ENCODE measurements at regions not wholly inside any gene's neighbourhood (a gene's known extent, or its start where the extent isn't known, plus 50 kb on each side); places are given as distances from the start of the nearest gene placed in this dataset.

- Histone ChIP-seq H3K4me1 (no peaks in the 10 kb centered on the region), H3K4me3 (no peak overlapping the region), H3K9me3 (no peaks in the 10 kb centered on the region), H3K36me3 (no peaks in the 10 kb centered on the region), H3K27me3 (no peaks in the 10 kb centered on the region), H3K27ac (no peak overlapping the region)
- intact Hi-C loops (cut with DNase I; ENCODE audit: low total_unique reads) = no loop called here
- no peak for DNase-seq
- TF ChIP-seq CTCF (IDR thresholded peaks at IDR 0.05) = no peak
- no peak for TF ChIP-seq POLR2A (IDR thresholded peaks at IDR 0.05)
These were observed 89.0 kb upstream of the KCTD1 start for GRCh38 chr18:26637324-26637723.

- H3K4me1 ChIP-seq = no peaks in the 10 kb centered on the region
- no peak overlapping the region for H3K27ac ChIP-seq
- intact Hi-C loops (cut with DNase I; ENCODE audit: low total_unique reads) = no loop called here
- DNase-seq = no peak
- H3K27me3 ChIP-seq = no peaks in the 10 kb centered on the region
- TF ChIP-seq CTCF (IDR thresholded peaks at IDR 0.05) = no peak
- no peak for TF ChIP-seq POLR2A (IDR thresholded peaks at IDR 0.05)
- no peaks in the 10 kb centered on the region for H3K9me3 ChIP-seq
- H3K36me3 ChIP-seq = no peaks in the 10 kb centered on the region
- no peak overlapping the region for H3K4me3 ChIP-seq
These were observed 87.1 kb upstream of the KCTD1 start for GRCh38 chr18:26635466-26635865.

GRCh38 chr18:26634631-26635030 is 86.3 kb upstream of the KCTD1 start:
- Histone ChIP-seq H3K9me3 (no peaks in the 10 kb centered on the region), H3K4me3 (no peak overlapping the region), H3K27ac (no peak overlapping the region), H3K36me3 (no peaks in the 10 kb centered on the region), H3K4me1 (no peaks in the 10 kb centered on the region), H3K27me3 (no peaks in the 10 kb centered on the region)
- no peak for DNase-seq
- intact Hi-C loops (cut with DNase I; ENCODE audit: low total_unique reads) = no loop called here
- TF ChIP-seq POLR2A (IDR thresholded peaks at IDR 0.05) (no peak), CTCF (IDR thresholded peaks at IDR 0.05) (no peak)

GRCh38 chr18:26631135-26631534 is 82.8 kb upstream of the KCTD1 start:
- Histone ChIP-seq H3K27ac (no peak overlapping the region), H3K4me1 (no peaks in the 10 kb centered on the region), H3K36me3 (no peaks in the 10 kb centered on the region), H3K9me3 (no peaks in the 10 kb centered on the region), H3K27me3 (no peaks in the 10 kb centered on the region), H3K4me3 (no peak overlapping the region)
- DNase-seq = no peak
- no peak for TF ChIP-seq CTCF (IDR thresholded peaks at IDR 0.05)
- TF ChIP-seq POLR2A (IDR thresholded peaks at IDR 0.05) = no peak
- intact Hi-C loops (cut with DNase I; ENCODE audit: low total_unique reads) = no loop called here

GRCh38 chr18:26630596-26630995 is 82.2 kb upstream of the KCTD1 start:
- H3K27me3 ChIP-seq = no peaks in the 10 kb centered on the region
- no peaks in the 10 kb centered on the region for H3K36me3 ChIP-seq
- no peak for DNase-seq
- no peak for TF ChIP-seq CTCF (IDR thresholded peaks at IDR 0.05)
- H3K4me1 ChIP-seq = no peaks in the 10 kb centered on the region
- no peaks in the 10 kb centered on the region for H3K9me3 ChIP-seq
- no peak overlapping the region for H3K27ac ChIP-seq
- intact Hi-C loops (cut with DNase I; ENCODE audit: low total_unique reads) = no loop called here
- no peak overlapping the region for H3K4me3 ChIP-seq
